GM18858 (cell line): ENCODE measurements at regions not wholly inside any gene's neighbourhood (a gene's known extent, or its start where the extent isn't known, plus 50 kb on each side); places are given as distances from the start of the nearest gene placed in this dataset.
"Not testable (repeated sequence)": the region's sequence is repeated elsewhere in the genome, so short reads cannot be mapped to it uniquely, and the experiment has no call there.

Experiments
- ATAC-seq: cut with Tn5 transposase; IDR thresholded peaks from one replicate; pipeline ENCODE4 v1.9.1; 2021; ENCODE audit not compliant: unreplicated experiment

GRCh38 chr4:186845137-186845842 is 121.6 kb upstream of the FAT1 start:
- ATAC-seq = no peak

- ATAC-seq = no peak
These were observed 122.8 kb upstream of the FAT1 start for GRCh38 chr4:186846426-186846825.

- ATAC-seq = not testable (repeated sequence)
These were observed 123.9 kb upstream of the FAT1 start for GRCh38 chr4:186847429-186848131.

- ATAC-seq = no peak
These were observed 124.8 kb upstream of the FAT1 start for GRCh38 chr4:186848437-186848836.

GRCh38 chr4:186851291-186852072 is 127.8 kb upstream of the FAT1 start:
- no peak for ATAC-seq

- no peak for ATAC-seq
These were observed 128.4 kb upstream of the FAT1 start for GRCh38 chr4:186852073-186852420.

GRCh38 chr4:186852964-186853391 is 129.3 kb upstream of the FAT1 start:
- peak; percentile 74 for ATAC-seq

- no peak for ATAC-seq
These were observed 130.6 kb upstream of the FAT1 start for GRCh38 chr4:186854256-186854655.

GRCh38 chr4:186855111-186855510 is 131.5 kb upstream of the FAT1 start:
- ATAC-seq = no peak

- ATAC-seq = no peak
These were observed 134.1 kb upstream of the FAT1 start for GRCh38 chr4:186857793-186858192.

- ATAC-seq = no peak
These were observed 134.7 kb upstream of the FAT1 start for GRCh38 chr4:186858355-186858754.

- ATAC-seq = no peak
These were observed 135.8 kb upstream of the FAT1 start for GRCh38 chr4:186859420-186859819.

GRCh38 chr4:186861317-186861716 is 137.7 kb upstream of the FAT1 start:
- ATAC-seq = no peak

- ATAC-seq = no peak
These were observed 148.2 kb upstream of the FAT1 start for GRCh38 chr4:186871856-186872255.

GRCh38 chr4:186873095-186873494 is 149.4 kb upstream of the FAT1 start:
- not testable (repeated sequence) for ATAC-seq

GRCh38 chr4:186875476-186875875 is 151.8 kb upstream of the FAT1 start:
- no peak for ATAC-seq

- ATAC-seq = no peak
These were observed 153.4 kb upstream of the FAT1 start for GRCh38 chr4:186876961-186877626.

GRCh38 chr4:186878203-186878776 is 154.6 kb upstream of the FAT1 start:
- ATAC-seq = no peak

GRCh38 chr4:186881521-186882220 is 158.0 kb upstream of the FAT1 start:
- no peak for ATAC-seq

GRCh38 chr4:186882293-186882692 is 158.6 kb upstream of the FAT1 start:
- no peak for ATAC-seq
